MCF 10A (cell line): ENCODE measurements at regions not wholly inside any gene's neighbourhood (a gene's known extent, or its start where the extent isn't known, plus 50 kb on each side); places are given as distances from the start of the nearest gene placed in this dataset.

Source experiments
- BruUV-seq: library from RNA; stranded (reverse); fragments of 400-500 nt; replicated peaks from 2 replicates; lab custom pipeline; 2021; lab: Mats Ljungman, UMichigan
- CTCF ChIA-PET: fragments of 300-600 bp; sonication (Branson Sonifier 250); formaldehyde crosslinking; extraction: SDS; loops from one replicate; lab custom pipeline; 2021; ENCODE audit warnings: antibody characterized with exemption, inconsistent platforms; lab: Yijun Ruan, JAX
- POLR2A ChIA-PET: fragments of 300-600, 350-650 bp; sonication (Branson Sonifier 250); formaldehyde crosslinking; extraction: SDS; loops from one replicate; lab custom pipeline; 2020; ENCODE audit warnings: antibody characterized with exemption, inconsistent platforms; lab: Yijun Ruan, JAX
- DNase-seq: peaks from one replicate; pipeline ENCODE4 v3.0.0-alpha.2; 2018; ENCODE audit not compliant: unreplicated experiment
- H3K27ac Mint-ChIP-seq: one replicate; pipeline ENCODE4 v1.8.0; 2022; ENCODE audit warnings: mild to moderate bottlenecking, low read depth, mixed read lengths; ENCODE audit not compliant: unreplicated experiment
- H3K27me3 Mint-ChIP-seq: one replicate; pipeline ENCODE4 v1.8.0; 2022; ENCODE audit warnings: mixed read lengths; ENCODE audit not compliant: insufficient read depth, unreplicated experiment
- H3K36me3 Mint-ChIP-seq: one replicate; pipeline ENCODE4 v1.8.0; 2022; ENCODE audit warnings: mild to moderate bottlenecking, moderate library complexity, mixed read lengths; ENCODE audit not compliant: insufficient read depth, unreplicated experiment
- H3K4me1 Mint-ChIP-seq: one replicate; pipeline ENCODE4 v1.8.0; 2022; ENCODE audit warnings: mixed read lengths; ENCODE audit not compliant: insufficient read depth, unreplicated experiment
- H3K4me3 Mint-ChIP-seq: one replicate; pipeline ENCODE4 v1.8.0; 2022; ENCODE audit warnings: mild to moderate bottlenecking, moderate library complexity, mixed read lengths; ENCODE audit not compliant: unreplicated experiment
- H3K9me3 Mint-ChIP-seq: one replicate; pipeline ENCODE4 v1.8.0; 2022; ENCODE audit warnings: mixed read lengths; ENCODE audit not compliant: unreplicated experiment
- intact Hi-C: fragments of 100-400 bp; cut with micrococcal nuclease; formaldehyde crosslinking; loops from 2 replicates; pipeline ENCODE4 v1.14.1; 2022
- TF ChIP-seq, protein P1 (sequence below): fragments of 200-600 bp; IDR thresholded peaks from one replicate; pipeline ENCODE4 v1.8.0; 2022; ENCODE audit warnings: antibody characterized with exemption, mild to moderate bottlenecking; ENCODE audit not compliant: unreplicated experiment

- Mint-ChIP-seq H3K27me3 (no peaks in the 10 kb centered on the region), H3K27ac (no peak overlapping the region), H3K9me3 (no peaks in the 10 kb centered on the region), H3K4me1 (no peaks in the 10 kb centered on the region), H3K4me3 (no peak overlapping the region), H3K36me3 (no peaks in the 10 kb centered on the region)
- ChIA-PET POLR2A (no interaction called here), CTCF (no interaction called here)
- intact Hi-C loops = no loop called here
- TF ChIP-seq, protein P1, sequence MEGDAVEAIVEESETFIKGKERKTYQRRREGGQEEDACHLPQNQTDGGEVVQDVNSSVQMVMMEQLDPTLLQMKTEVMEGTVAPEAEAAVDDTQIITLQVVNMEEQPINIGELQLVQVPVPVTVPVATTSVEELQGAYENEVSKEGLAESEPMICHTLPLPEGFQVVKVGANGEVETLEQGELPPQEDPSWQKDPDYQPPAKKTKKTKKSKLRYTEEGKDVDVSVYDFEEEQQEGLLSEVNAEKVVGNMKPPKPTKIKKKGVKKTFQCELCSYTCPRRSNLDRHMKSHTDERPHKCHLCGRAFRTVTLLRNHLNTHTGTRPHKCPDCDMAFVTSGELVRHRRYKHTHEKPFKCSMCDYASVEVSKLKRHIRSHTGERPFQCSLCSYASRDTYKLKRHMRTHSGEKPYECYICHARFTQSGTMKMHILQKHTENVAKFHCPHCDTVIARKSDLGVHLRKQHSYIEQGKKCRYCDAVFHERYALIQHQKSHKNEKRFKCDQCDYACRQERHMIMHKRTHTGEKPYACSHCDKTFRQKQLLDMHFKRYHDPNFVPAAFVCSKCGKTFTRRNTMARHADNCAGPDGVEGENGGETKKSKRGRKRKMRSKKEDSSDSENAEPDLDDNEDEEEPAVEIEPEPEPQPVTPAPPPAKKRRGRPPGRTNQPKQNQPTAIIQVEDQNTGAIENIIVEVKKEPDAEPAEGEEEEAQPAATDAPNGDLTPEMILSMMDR = no peak
- BruUV-seq = no TSS peak
- no peak for DNase-seq
Observed at GRCh38 chr5:30548580-30549305, 644.7 kb upstream of the CDH6 start.

GRCh38 chr5:30540150-30540549 lies 653.3 kb upstream of the CDH6 start:
- Mint-ChIP-seq H3K36me3 (no peaks in the 10 kb centered on the region), H3K27me3 (no peaks in the 10 kb centered on the region), H3K4me3 (no peak overlapping the region), H3K9me3 (peaks cover 28% of the 10 kb centered on the region), H3K27ac (peak overlapping the region; percentile 79), H3K4me1 (peaks cover 18% of the 10 kb centered on the region)
- intact Hi-C loops = no loop called here
- ChIA-PET POLR2A (no interaction called here), CTCF (interaction anchor here (0.6 kb wide), 1 partner anchor 188 kb away, joined by 3 read pairs; no protein-coding TSS in a partner anchor)
- TF ChIP-seq, protein P1 = no peak
- no TSS peak for BruUV-seq
- DNase-seq = no peak

DNA sequence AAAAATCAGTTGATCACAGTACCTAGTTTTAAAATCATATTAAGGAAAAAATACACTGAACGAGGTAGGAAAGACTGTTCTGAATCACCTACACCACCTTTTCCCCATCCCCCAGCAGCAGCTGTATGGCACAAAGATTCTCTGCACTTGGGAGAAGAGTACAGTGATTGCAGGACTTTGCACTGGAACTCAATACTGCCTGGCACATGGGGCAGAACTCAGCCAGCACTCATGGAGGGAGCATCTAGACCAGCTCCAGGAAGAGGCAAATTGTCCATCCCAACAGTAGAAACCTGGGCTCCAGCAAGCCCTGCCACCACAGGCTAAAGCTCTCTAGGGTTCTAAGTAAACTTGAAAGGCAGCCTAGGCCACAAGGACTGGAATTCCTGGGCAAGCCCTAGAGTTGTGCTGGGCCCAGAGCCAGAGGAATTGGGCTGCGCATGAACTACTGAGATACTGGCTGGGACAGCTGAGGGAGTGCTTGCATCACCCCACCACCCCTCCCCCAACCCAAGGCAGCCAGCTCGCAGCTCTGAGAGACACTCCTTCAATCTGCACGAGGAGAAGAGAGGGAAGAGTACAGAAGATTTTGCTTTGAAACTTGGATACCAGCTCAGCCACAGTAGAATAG lies 654.4 kb upstream of the CDH6 start:
- H3K9me3 Mint-ChIP-seq = peaks cover 30% of the 10 kb centered on the region
- no peaks in the 10 kb centered on the region for H3K36me3 Mint-ChIP-seq
- H3K4me1 Mint-ChIP-seq = peaks cover 18% of the 10 kb centered on the region
- intact Hi-C loops = no loop called here
- ChIA-PET CTCF (no interaction called here), POLR2A (interaction anchor here (0.7 kb wide), 1 partner anchor 126 kb away, joined by 4 read pairs; no protein-coding TSS in a partner anchor)
- no peak overlapping the region for H3K4me3 Mint-ChIP-seq
- TF ChIP-seq, protein P1 = no peak
- no TSS peak for BruUV-seq
- no peaks in the 10 kb centered on the region for H3K27me3 Mint-ChIP-seq
- peak overlapping the region; percentile 79 for H3K27ac Mint-ChIP-seq
- DNase-seq = peak; percentile 87

- ChIA-PET POLR2A (no interaction called here), CTCF (interaction anchor here (0.6 kb wide), 1 partner anchor 1220 kb away, joined by 3 read pairs; no protein-coding TSS in a partner anchor)
- Mint-ChIP-seq H3K36me3 (no peaks in the 10 kb centered on the region), H3K9me3 (no peaks in the 10 kb centered on the region), H3K27ac (no peak overlapping the region), H3K4me3 (no peak overlapping the region), H3K27me3 (no peaks in the 10 kb centered on the region), H3K4me1 (no peaks in the 10 kb centered on the region)
- BruUV-seq = no TSS peak
- TF ChIP-seq, protein P1 = no peak
- DNase-seq = peak; percentile 13
- intact Hi-C loops = no loop called here
Observed at GRCh38 chr5:30525353-30525752, 668.1 kb upstream of the CDH6 start.
